ENCODE measurements at regions not wholly inside any gene's neighbourhood (a gene's known extent, or its start where the extent isn't known, plus 50 kb on each side); places are given as distances from the start of the nearest gene placed in this dataset.
"Not testable (repeated sequence)": the region's sequence is repeated elsewhere in the genome, so short reads cannot be mapped to it uniquely, and the experiment has no call there.

GRCh38 chr14:22251090-22251489 is 337.9 kb downstream of the DAD1 start:
- DNase-seq (ENCODE audit: low spot score) = no peak

GRCh38 chr14:22249770-22250169 is 339.3 kb downstream of the DAD1 start:
- DNase-seq (ENCODE audit: low spot score) = no peak

GRCh38 chr14:22243971-22244581 is 344.9 kb downstream of the DAD1 start:
- DNase-seq (ENCODE audit: low spot score) = no peak

- not testable (repeated sequence) for DNase-seq (ENCODE audit: low spot score)
Measured at GRCh38 chr14:22238320-22238719, 350.7 kb downstream of the DAD1 start.

GRCh38 chr14:22233377-22233776 is 355.6 kb downstream of the DAD1 start:
- no peak for DNase-seq (ENCODE audit: low spot score)

GRCh38 chr14:22232933-22233332 is 356.1 kb downstream of the DAD1 start:
- DNase-seq (ENCODE audit: low spot score) = no peak

DNA sequence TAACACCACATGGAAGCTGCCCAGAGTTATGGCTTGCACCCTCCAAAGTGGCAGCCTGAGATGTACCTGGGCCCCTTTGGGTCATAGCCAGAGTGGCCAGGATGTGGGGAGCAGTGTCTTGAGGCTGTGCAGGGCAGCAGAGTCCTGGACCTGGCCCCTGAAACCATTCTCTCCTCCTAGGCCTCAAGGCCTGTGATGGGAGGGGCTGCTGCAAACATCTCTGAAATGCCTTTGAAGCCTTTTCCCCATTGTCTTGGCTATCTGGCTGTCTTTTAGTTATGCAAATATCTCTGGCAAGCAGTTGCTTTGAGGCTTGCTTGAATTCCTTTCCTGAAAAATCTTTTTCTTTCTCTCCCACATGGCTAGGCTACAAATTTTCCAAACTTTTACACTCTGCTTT is 356.5 kb downstream of the DAD1 start:
- DNase-seq (ENCODE audit: low spot score) = no peak

- DNase-seq (ENCODE audit: low spot score) = no peak
Measured at GRCh38 chr14:22231018-22231417, 358.0 kb downstream of the DAD1 start.

- no peak for DNase-seq (ENCODE audit: low spot score)
Measured at GRCh38 chr14:22230517-22230916, 358.5 kb downstream of the DAD1 start.

- no peak for DNase-seq (ENCODE audit: low spot score)
Measured at GRCh38 chr14:22227084-22227483, 361.9 kb downstream of the DAD1 start.

GRCh38 chr14:22226381-22226780 is 362.6 kb downstream of the DAD1 start:
- no peak for DNase-seq (ENCODE audit: low spot score)

DNA sequence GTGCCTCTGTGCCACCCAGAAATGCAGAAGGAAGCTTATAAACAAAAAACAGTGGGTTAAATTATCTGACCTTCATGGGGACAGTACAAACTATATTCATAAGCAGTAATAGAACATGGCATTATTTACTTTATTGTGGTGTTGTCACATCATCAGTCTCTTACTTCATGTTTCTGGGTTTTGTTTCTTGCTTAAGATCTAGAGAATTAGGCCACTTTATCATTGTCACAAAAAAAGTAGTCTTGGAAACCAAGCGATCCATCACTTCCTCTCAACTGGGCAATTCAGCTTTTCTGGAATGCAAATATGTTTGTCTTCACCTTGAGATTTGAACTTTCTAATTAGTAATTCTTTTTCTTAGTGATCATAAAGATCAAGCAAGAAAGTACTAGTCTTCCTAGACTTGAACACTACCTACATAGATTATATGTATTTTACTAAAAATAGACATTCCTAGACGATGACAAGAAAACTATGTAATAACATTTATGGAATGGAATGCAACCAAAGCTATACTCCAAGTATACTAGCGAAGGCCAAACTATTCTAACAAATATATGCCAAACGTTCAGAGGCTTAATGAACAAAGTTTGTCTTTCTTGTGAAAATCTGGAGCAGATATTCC is 363.4 kb downstream of the DAD1 start:
- no peak for DNase-seq (ENCODE audit: low spot score)

DNA sequence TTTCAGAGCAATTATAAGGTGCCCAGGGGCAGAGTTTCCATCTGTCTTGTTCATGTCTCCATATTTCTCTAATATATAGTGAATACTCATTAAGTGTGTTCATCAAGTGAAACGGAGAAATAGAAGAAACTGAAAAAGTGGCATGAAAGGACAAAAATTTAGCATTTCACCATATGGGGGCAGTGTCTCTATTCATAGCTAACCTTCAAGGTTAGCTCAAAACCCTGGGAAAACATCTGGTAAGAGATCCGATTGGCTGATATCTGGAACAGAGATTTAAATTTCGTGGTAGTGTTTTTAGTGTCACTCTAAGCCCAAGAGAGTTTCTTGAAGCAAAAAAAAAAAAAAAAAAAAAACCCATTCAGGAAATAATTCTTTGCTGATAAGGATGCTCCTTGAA is 367.5 kb downstream of the DAD1 start:
- no peak for DNase-seq (ENCODE audit: low spot score)

DNA sequence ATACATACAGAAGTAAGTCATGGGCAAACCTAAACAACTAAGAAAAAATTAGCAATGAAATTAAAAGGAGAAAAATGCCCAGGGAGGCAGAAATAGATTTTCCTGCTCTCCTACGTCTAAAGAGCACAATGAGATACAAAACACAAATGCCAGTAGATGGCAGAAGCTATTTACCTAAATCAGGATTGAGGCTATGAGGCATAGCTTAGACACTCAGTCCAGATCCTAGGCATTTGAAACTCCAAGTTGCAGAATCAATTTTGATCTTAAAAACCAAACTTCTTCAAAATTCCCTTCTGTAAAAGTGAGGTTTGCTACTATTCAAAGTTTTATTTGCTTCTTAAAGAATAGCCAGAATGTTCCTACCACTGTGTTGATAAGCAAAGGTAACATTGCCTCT is 368.6 kb downstream of the DAD1 start:
- DNase-seq (ENCODE audit: low spot score) = no peak

DNA sequence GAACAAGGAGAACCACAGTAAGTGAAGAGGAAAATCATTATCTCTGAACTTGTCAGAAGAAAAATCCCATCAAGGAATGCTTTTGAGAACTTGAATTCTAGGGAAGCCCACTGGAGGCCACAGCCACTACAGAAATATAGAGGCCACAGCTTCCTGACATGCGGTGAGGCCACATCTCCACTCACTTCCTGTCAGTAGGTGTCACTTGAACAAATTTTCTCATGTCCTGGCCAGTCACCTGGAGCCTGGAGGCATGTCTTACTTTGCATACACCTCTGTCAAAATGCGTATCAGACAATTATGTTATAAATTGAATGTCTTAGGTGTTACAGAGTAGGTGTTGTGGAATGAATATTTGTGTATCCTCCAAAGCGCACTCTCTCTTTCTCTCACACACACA is 370.3 kb downstream of the DAD1 start:
- no peak for DNase-seq (ENCODE audit: low spot score)

GRCh38 chr14:22213120-22213519 is 375.9 kb downstream of the DAD1 start:
- no peak for DNase-seq (ENCODE audit: low spot score)

DNA sequence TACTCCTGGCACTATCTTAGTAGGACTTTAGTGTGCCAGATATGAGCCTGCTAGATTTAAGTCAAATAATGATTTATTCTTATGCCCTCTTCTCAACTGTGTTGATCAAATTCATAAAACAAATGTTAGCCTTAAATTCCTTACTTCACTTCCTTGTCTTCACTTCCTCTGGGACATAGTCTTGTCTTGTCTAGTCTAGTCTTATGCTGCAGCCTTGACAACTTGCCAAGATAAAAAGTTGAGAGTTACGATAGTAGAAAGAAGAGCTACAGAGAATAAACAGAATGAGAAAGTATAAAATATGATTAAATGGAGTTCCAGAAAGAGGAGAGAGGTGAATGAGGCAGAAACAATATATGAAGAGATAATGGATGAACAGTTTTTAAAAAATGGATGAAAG is 378.1 kb downstream of the DAD1 start:
- no peak for DNase-seq (ENCODE audit: low spot score)

DNA sequence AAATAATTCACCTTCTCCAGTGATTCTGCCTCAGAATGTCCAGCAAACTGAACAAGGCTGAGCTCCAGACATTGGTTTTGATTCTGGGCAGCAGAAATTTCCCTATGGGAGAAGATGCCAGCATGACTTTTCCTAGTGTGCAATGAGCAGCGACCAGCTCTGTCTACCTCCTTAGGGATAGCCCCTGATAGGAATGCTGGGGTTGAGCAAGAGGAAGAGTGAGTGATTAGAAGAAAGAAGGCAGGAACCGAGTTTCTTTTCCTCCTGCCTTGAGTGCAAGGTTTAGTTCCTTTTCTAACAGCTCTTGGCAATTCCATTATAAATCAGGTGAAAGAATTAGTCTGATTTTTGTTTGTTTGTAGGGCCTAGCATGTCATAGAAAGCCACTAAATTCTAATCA is 379.0 kb downstream of the DAD1 start:
- DNase-seq (ENCODE audit: low spot score) = no peak

DNA sequence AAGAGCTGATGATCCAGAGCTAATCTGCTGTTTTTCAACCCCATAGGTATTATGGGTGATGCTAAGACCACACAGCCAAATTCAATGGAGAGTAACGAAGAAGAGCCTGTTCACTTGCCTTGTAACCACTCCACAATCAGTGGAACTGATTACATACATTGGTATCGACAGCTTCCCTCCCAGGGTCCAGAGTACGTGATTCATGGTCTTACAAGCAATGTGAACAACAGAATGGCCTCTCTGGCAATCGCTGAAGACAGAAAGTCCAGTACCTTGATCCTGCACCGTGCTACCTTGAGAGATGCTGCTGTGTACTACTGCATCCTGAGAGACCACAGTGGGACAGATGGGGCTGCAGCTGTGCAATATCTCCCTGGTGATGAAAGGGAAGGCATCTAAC is 386.0 kb downstream of the DAD1 start:
- DNase-seq (ENCODE audit: low spot score) = no peak

DNA sequence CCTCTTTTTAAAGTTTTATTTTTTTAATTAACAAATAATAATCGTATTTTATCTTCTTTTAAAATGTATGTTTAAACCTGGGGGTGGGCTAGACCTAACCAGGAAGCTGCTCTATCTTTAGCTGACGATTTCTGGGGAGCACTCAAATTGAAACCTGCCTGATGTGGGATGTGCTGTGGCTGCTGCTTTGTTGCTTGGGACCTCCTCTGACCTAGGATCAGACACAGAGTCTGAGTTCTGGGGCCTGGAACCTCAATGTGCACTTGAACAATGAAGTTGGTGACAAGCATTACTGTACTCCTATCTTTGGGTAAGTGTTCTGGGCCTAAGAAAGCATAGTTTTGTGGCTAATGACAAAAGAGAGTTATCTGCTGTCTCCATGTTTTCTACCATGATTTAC is 386.7 kb downstream of the DAD1 start:
- no peak for DNase-seq (ENCODE audit: low spot score)

DNA sequence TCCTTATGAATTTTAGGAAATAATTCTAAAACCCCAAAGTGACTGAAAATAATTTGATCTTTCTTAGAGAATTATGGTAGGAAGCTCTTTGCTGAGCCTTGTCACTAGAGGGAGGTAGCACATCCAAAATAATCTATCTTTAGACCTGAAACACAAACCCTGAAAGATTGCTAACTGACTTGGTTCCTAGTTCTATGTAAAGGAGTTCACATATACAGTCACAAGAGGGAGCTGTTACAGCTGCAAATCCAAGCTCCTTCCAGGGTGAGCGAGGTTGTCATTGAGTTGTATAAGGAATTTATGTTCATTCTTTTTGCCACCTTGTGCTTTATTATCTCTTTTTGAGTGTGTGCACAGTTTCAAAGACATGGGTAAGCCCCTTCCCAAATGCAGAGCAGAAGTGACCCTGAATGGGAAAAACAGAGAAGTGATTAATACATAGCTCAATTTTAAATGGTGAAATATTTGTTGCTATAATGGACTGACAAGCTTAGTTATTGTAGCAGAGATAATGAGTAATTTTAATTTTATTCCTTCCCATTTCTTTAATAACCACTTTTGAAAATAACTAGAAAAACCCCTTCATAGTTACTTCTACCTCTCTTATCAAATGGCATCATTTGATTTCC is 387.9 kb downstream of the DAD1 start:
- DNase-seq (ENCODE audit: low spot score) = no peak

- not testable (repeated sequence) for DNase-seq (ENCODE audit: low spot score)
Measured at GRCh38 chr14:22200131-22200530, 388.9 kb downstream of the DAD1 start.

DNA sequence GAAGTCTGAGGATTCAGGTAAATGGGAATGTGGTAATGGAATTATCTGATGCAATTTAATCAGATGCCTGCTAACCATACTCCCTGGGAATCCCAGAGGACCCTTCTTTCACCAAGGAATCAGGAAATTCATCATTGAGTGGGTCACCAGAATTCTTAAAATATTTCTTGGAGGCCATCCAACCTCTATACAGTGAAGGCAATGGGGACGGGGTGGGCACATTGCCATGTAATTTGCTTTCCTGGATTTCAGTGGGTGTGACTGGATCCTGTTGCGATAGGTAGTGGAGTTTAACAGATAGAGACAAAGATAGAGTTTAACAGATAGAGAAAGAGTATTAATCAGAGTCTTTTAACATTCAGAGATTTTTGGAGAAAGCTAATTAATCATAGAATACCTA is 394.4 kb downstream of the DAD1 start:
- no peak for DNase-seq (ENCODE audit: low spot score)

All from AG20443 (cell line).